Mucosa of descending colon (tissue), 3 donors: ENCODE measurements at regions not wholly inside any gene's neighbourhood (a gene's known extent, or its start where the extent isn't known, plus 50 kb on each side); places are given as distances from the start of the nearest gene placed in this dataset.

Source experiments
- ATAC-seq: fragments of 200-7000 bp; cut with Tn5 transposase; one replicate; pipeline ENCODE4 v1.9.1; 2020; ENCODE audit warnings: mild to moderate bottlenecking, moderate library complexity
- DNase-seq, 3 donors: peaks; one replicate each; pipeline ENCODE4 v3.0.0-alpha.2; 2020
- H3K36me3 ChIP-seq: fragments of 200-600 bp; one replicate; pipeline ENCODE4 v1.8.0; 2021; ENCODE audit warnings: low read depth, mild to moderate bottlenecking
- H3K4me1 ChIP-seq: fragments of 200-600 bp; one replicate; pipeline ENCODE4 v1.8.0; 2021; ENCODE audit warnings: low read depth, mild to moderate bottlenecking
- H3K4me3 ChIP-seq: fragments of 200-600 bp; one replicate; pipeline ENCODE4 v1.8.0; 2021; ENCODE audit warnings: mild to moderate bottlenecking
- H3K9me3 ChIP-seq: fragments of 200-600 bp; one replicate; pipeline ENCODE4 v1.8.0; 2021; ENCODE audit warnings: mild to moderate bottlenecking
- intact Hi-C, 2 donors: fragments of 100-400 bp; cut with DNase I in 1 of 2; cut with micrococcal nuclease in 1 of 2; formaldehyde crosslinking; loops; one replicate each; pipeline versions ENCODE4 v1.11.0 to v1.11.1; 2022; cut with DNase I, micrococcal nuclease
- TF ChIP-seq, protein P1 (sequence below): fragments of 200-600 bp; IDR thresholded peaks from one replicate; pipeline ENCODE4 v1.8.0; 2022; ENCODE audit warnings: antibody characterized with exemption, mild to moderate bottlenecking
- donor health status: DM: no; HTN: no; CAD: no; lungs with moderate emphysema.
- donor health status: DM: no; HTN: no; CAD: no.
- donor health status: DM: no; HTN: yes; CAD: no.

DNA sequence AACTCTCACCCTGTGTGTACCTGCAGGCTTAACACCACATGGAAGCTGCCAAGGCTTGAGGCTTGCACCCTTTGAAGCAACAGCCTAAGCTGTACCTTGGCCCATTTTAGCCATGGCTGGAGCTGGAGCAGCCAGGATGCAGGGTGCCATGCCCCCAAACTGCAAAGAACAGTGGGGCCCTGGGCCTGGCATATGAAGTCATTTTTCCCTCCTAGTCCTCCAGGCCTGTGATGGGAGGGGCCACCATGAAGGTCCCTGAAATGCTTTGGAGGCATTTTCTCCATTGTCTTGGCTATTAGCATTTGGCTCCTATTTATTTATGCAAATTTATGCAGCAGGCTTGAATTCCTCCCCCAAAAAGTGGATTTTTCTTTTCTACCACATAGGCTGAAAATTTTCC is 238.4 kb downstream of the CDCA7 start:
- Histone ChIP-seq H3K4me3 (no peak overlapping the region), H3K36me3 (no peaks in the 10 kb centered on the region), H3K4me1 (no peaks in the 10 kb centered on the region), H3K9me3 (peaks cover 11% of the 10 kb centered on the region)
- DNase-seq = no peak
- intact Hi-C loops = no loop called here
- no peak for ATAC-seq
- TF ChIP-seq, protein P1, sequence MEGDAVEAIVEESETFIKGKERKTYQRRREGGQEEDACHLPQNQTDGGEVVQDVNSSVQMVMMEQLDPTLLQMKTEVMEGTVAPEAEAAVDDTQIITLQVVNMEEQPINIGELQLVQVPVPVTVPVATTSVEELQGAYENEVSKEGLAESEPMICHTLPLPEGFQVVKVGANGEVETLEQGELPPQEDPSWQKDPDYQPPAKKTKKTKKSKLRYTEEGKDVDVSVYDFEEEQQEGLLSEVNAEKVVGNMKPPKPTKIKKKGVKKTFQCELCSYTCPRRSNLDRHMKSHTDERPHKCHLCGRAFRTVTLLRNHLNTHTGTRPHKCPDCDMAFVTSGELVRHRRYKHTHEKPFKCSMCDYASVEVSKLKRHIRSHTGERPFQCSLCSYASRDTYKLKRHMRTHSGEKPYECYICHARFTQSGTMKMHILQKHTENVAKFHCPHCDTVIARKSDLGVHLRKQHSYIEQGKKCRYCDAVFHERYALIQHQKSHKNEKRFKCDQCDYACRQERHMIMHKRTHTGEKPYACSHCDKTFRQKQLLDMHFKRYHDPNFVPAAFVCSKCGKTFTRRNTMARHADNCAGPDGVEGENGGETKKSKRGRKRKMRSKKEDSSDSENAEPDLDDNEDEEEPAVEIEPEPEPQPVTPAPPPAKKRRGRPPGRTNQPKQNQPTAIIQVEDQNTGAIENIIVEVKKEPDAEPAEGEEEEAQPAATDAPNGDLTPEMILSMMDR = no peak

DNA sequence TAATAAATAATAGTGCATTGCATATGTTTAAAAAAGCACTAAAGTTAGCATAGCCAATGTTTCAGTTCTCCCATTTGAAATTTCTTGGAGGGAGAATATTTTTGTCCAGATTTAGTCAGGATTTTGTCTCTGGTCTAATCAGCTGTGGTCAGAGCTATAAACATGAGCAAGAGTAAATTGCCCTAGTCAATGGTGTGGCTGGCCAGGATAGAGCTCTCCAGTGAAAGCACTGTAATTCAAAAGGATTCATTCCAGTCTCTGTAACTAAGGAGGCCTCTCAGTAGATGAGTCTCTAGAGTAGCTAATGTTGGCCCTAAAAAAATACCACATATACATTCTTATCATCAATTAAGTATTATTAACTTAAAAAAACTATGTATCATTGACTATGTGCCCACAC is 241.6 kb downstream of the CDCA7 start:
- TF ChIP-seq, protein P1 = no peak
- peaks cover 11% of the 10 kb centered on the region for H3K9me3 ChIP-seq
- H3K4me1 ChIP-seq = no peaks in the 10 kb centered on the region
- H3K4me3 ChIP-seq = no peak overlapping the region
- DNase-seq (no peak), ATAC-seq (no peak)
- H3K36me3 ChIP-seq = no peaks in the 10 kb centered on the region
- intact Hi-C loops = no loop called here

DNA sequence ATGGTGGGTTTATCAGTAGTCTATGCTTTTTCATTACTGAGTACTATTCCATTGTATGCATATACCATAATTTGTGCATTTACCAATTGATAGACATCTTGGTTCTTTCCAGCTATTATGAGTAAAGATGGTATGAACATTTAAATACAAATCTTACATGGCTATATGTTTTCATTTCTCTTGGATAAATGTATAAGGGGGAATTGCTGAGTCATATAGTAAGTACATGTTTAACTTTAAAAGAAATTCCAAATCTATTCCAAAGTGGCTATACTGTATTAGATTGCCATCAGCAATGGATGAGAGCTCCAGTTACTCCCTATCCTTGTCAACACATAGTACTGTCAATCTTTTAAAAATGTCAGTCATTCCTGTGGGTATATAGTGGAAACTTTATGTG is 243.9 kb downstream of the CDCA7 start:
- peaks cover under 1% of the 10 kb centered on the region for H3K9me3 ChIP-seq
- no peak for DNase-seq
- TF ChIP-seq, protein P1 = no peak
- no peak overlapping the region for H3K4me3 ChIP-seq
- no peak for ATAC-seq
- no peaks in the 10 kb centered on the region for H3K4me1 ChIP-seq
- intact Hi-C loops = no loop called here
- H3K36me3 ChIP-seq = no peaks in the 10 kb centered on the region

DNA sequence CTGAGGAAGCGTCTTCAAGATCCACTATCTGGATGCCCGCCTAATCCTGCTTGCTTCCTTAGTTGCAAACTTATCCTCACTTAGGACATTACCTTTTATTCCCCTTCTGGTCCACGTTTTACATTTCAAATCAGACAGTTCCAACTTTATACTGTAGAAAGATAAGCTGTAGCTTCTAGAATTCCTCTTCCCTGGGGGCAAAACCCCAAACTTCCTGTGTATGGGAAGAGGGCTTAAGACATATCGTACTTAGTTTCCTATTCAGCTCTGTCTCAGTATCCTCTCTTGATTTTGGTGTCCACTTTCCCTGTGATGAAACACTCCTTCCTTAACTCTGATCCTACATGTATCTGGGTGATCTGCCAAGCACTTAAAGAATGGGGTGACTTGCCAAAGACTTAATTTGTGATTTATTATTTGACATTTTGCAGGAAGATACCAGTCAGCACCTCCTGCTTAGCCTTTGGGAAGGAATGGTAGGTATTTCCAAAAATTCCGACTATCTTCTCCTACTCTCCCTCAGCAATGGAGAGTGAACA is 245.2 kb downstream of the CDCA7 start:
- H3K4me3 ChIP-seq = no peak overlapping the region
- H3K36me3 ChIP-seq = no peaks in the 10 kb centered on the region
- no peaks in the 10 kb centered on the region for H3K4me1 ChIP-seq
- H3K9me3 ChIP-seq = no peaks in the 10 kb centered on the region
- TF ChIP-seq, protein P1 = no peak
- ATAC-seq (no peak), DNase-seq (no peak)
- intact Hi-C loops = no loop called here

DNA sequence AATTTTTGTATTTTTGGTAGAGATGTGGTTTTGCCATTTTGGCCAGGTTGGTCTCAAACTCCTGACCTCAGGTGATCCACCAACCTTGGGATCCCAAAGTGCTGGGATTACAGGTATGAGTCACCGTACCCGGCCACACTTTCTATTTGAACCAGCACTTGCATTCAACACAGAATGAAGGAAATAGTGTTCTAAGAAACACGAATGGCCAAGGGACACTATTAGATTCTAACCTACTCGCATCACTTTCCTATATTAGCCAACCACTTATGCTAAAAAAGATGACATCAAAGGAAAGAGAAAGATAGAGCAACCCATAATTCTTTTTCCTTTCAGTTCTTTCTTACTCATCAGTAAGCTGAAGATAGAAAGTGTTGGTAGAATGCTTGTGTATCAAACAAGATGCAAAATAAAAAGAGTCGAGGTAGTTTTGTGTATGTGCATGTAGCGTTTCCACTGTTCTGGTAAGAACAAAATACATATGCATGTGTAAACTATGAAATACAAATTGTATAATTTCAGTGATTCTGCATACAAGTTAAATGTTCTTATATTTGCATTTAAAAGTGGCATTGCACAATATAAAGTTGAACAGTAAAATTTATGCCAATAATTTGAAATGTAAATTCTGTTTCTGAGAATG is 247.6 kb downstream of the CDCA7 start:
- no peak for ATAC-seq
- H3K4me3 ChIP-seq = no peak overlapping the region
- intact Hi-C loops = no loop called here
- TF ChIP-seq, protein P1 = no peak
- no peaks in the 10 kb centered on the region for H3K4me1 ChIP-seq
- DNase-seq = no peak
- H3K9me3 ChIP-seq = no peaks in the 10 kb centered on the region
- H3K36me3 ChIP-seq = no peaks in the 10 kb centered on the region

DNA sequence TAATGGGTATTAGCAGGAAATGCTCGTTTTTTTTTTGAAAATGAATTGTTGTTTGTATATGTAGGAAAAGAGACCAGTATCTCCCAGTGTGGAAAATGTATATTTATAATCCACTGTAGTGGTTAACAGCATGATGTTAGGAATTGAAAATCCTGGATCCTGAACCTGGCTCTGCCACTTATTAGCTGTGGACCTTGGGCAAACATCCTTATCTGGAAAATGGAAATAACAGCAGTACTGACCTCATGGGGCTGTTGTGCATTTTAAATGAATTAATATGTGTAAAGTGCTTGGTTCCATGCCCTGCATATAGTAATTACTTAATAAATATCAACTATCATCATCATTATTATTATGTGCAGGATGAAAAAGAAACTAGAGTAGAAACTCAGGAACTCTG is 251.3 kb downstream of the CDCA7 start:
- intact Hi-C loops = no loop called here
- Histone ChIP-seq H3K9me3 (no peaks in the 10 kb centered on the region), H3K36me3 (no peaks in the 10 kb centered on the region), H3K4me1 (peaks cover 4% of the 10 kb centered on the region), H3K4me3 (no peak overlapping the region)
- ATAC-seq (no peak), DNase-seq (no peak)
- TF ChIP-seq, protein P1 = no peak
